Nephron (organoid): ENCODE measurements at regions not wholly inside any gene's neighbourhood (a gene's known extent, or its start where the extent isn't known, plus 50 kb on each side); places are given as distances from the start of the nearest gene placed in this dataset.

Experiments used
- H3K27ac Mint-ChIP-seq, 3 experiments: 2 replicates each; pipeline ENCODE4 v1.8.0; 2020; ENCODE audit warnings: mixed read lengths in 3 of 3, mild to moderate bottlenecking in 2 of 3, moderate library complexity in 1 of 3
- H3K27me3 Mint-ChIP-seq: 2 replicates; pipeline ENCODE4 v1.8.0; 2021; ENCODE audit warnings: low read depth, mild to moderate bottlenecking, moderate library complexity, mixed read lengths
- H3K36me3 Mint-ChIP-seq: 2 replicates; pipeline ENCODE4 v1.8.0; 2020; ENCODE audit warnings: low read depth, mixed read lengths
- H3K4me1 Mint-ChIP-seq: 2 replicates; pipeline ENCODE4 v1.8.0; 2020; ENCODE audit warnings: mixed read lengths
- H3K4me3 Mint-ChIP-seq, 3 experiments: 2 replicates each; pipeline ENCODE4 v1.8.0; 2020; ENCODE audit warnings: mild to moderate bottlenecking in 3 of 3, mixed read lengths in 3 of 3, moderate library complexity in 2 of 3
- H3K9me3 Mint-ChIP-seq: 2 replicates; pipeline ENCODE4 v1.8.0; 2020; ENCODE audit warnings: mixed read lengths
- CTCF ChIP-seq, 3 experiments: fragments of 200-600 bp; sonication (generic); IDR thresholded peaks; one replicate each; pipeline ENCODE4 v1.5.0; 2021; ENCODE audit warnings: antibody characterized with exemption in 3 of 3; ENCODE audit not compliant: unreplicated experiment in 3 of 3

DNA sequence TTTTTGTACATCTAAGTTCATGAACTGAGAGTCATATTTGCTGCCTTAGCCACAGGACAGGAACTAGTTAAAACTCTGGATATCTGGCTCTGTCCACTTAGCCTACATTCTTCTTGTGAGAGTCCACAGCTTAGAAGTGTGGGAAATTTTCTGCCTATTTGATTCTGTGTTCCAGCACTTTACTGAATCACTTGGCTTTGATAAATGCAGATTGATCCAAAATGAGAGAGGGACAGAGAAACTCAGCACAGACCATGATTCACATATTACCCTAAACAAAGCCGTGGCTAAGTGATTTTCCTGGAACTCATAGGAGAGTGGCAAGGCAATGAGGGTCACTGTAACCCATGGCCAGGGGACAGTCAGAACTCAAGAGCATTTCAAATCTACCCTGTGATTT lies 87.5 kb upstream of the CADPS start:
- Mint-ChIP-seq H3K9me3 (no peaks in the 10 kb centered on the region), H3K4me1 (peaks cover 4% of the 10 kb centered on the region), H3K27me3 (peaks cover 4% of the 10 kb centered on the region), H3K36me3 (no peaks in the 10 kb centered on the region), H3K27ac (no peak overlapping the region), H3K4me3 (no peak overlapping the region)
- no peak for TF ChIP-seq CTCF (IDR thresholded peaks at IDR 0.05; ENCODE audit: unreplicated experiment in 3 of 3)

DNA sequence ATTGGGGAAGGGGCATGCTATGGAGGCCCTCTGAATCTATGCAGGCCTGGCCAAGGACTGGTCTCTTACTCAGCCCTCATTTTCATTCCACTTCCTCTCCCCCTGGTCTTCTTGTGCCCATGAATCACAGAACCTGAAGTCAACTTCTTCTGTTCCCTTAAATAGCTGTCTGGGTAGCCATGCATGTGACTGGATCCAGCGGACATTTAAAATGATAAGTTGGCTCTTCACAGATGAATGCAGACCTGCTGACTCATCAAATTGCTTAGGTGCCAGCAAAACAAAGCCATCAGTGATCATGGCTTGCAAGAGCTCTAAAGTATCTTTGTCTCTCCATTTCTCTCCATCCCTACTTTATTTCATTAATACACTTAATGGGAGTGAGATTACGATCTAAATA lies 90.1 kb upstream of the CADPS start:
- H3K4me3 Mint-ChIP-seq: no peak overlapping the region

GRCh38 chr3:62968128-62968527 lies 92.9 kb upstream of the CADPS start:
- no peaks in the 10 kb centered on the region for H3K9me3 Mint-ChIP-seq
- H3K4me3 Mint-ChIP-seq: no peak overlapping the region
- H3K27ac Mint-ChIP-seq: no peak overlapping the region
- no peak for TF ChIP-seq CTCF (IDR thresholded peaks at IDR 0.05; ENCODE audit: unreplicated experiment in 3 of 3)
- no peaks in the 10 kb centered on the region for H3K27me3 Mint-ChIP-seq
- H3K36me3 Mint-ChIP-seq: no peaks in the 10 kb centered on the region
- no peaks in the 10 kb centered on the region for H3K4me1 Mint-ChIP-seq

More for the DNA sequence above, 90.1 kb upstream of the CADPS start:
- Mint-ChIP-seq H3K9me3 (no peaks in the 10 kb centered on the region), H3K36me3 (no peaks in the 10 kb centered on the region), H3K27me3 (peaks cover 4% of the 10 kb centered on the region), H3K4me1 (peaks cover 4% of the 10 kb centered on the region), H3K27ac (no peak overlapping the region)
- no peak for TF ChIP-seq CTCF (IDR thresholded peaks at IDR 0.05; ENCODE audit: unreplicated experiment in 3 of 3)

- H3K36me3 Mint-ChIP-seq: no peaks in the 10 kb centered on the region
- H3K9me3 Mint-ChIP-seq: no peaks in the 10 kb centered on the region
- H3K4me3 Mint-ChIP-seq: no peak overlapping the region
- TF ChIP-seq CTCF (IDR thresholded peaks at IDR 0.05; ENCODE audit: unreplicated experiment in 3 of 3): no peak
- no peak overlapping the region for H3K27ac Mint-ChIP-seq
- peaks cover 5% of the 10 kb centered on the region for H3K27me3 Mint-ChIP-seq
- H3K4me1 Mint-ChIP-seq: no peaks in the 10 kb centered on the region
These were observed 95.4 kb upstream of the CADPS start for GRCh38 chr3:62970648-62971047.

GRCh38 chr3:62975566-62975965 lies 100.3 kb upstream of the CADPS start:
- Mint-ChIP-seq H3K4me1 (no peaks in the 10 kb centered on the region), H3K4me3 (no peak overlapping the region), H3K9me3 (no peaks in the 10 kb centered on the region), H3K27ac (no peak overlapping the region), H3K27me3 (peaks cover 13% of the 10 kb centered on the region), H3K36me3 (no peaks in the 10 kb centered on the region)
- no peak for TF ChIP-seq CTCF (IDR thresholded peaks at IDR 0.05; ENCODE audit: unreplicated experiment in 3 of 3)

DNA sequence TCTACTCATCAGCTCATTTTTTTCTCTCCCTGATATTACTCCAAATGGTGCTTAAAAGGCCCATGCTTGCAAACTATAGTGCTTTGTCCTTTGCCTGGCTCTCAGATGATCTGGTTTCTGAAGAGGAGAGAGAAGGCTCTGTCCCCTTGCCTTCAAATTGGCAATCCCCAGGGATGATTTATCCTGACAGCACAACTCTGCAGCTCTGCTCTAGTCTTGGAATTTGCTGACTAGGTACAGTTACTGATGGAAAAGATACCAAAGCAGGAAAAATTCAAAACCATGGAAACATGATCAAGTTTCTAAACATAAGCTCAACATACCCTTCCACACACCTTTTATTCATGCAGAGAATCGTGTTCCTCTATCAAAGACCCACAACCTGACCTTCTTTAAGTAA lies 106.7 kb upstream of the CADPS start:
- Mint-ChIP-seq H3K27me3 (peaks cover 13% of the 10 kb centered on the region), H3K9me3 (no peaks in the 10 kb centered on the region), H3K4me1 (peaks cover 12% of the 10 kb centered on the region), H3K27ac (peak overlapping the region in 2 of 3 experiments; percentile 17 to 45), H3K36me3 (no peaks in the 10 kb centered on the region), H3K4me3 (no peak overlapping the region)
- no peak for TF ChIP-seq CTCF (IDR thresholded peaks at IDR 0.05; ENCODE audit: unreplicated experiment in 3 of 3)
